Thyroid gland (tissue), 4 donors: ENCODE measurements at regions not wholly inside any gene's neighbourhood (a gene's known extent, or its start where the extent isn't known, plus 50 kb on each side); places are given as distances from the start of the nearest gene placed in this dataset.

Experiments
- DNase-seq, 2 donors: peaks; one replicate each; pipeline ENCODE4 v3.0.0-alpha.2; 2019
- H3K27ac ChIP-seq, 3 donors: fragments of 200-600 bp; sonication (generic); 1 replicate in 2 of 3; 2 replicates in 1 of 3; pipeline ENCODE4 v1.5.1; 2016 to 2019; ENCODE audit warnings: mild to moderate bottlenecking in 1 of 3, moderate library complexity in 1 of 3
- H3K27me3 ChIP-seq: fragments of 200-600 bp; sonication (generic); one replicate; pipeline ENCODE4 v1.5.1; 2019
- H3K36me3 ChIP-seq, 2 donors: fragments of 200-600 bp; sonication (generic); one replicate each; pipeline ENCODE4 v1.5.1; 2016 to 2019
- H3K4me1 ChIP-seq, 2 donors: fragments of 200-600 bp; sonication (generic); one replicate each; pipeline ENCODE4 v1.5.1; 2017 to 2019
- H3K4me3 ChIP-seq, 3 donors: fragments of 200-600 bp; sonication (generic); replicated peaks in 1 of 3; 1 replicate in 2 of 3; 2 replicates in 1 of 3; pipeline ENCODE4 v1.5.1; 2016; ENCODE audit warnings: mild to moderate bottlenecking in 1 of 3
- H3K9me3 ChIP-seq: fragments of 200-600 bp; sonication (generic); one replicate; pipeline ENCODE4 v1.5.1; 2017
- POLR2A ChIP-seq, 2 donors: fragments of 450-650 bp; IDR thresholded peaks; one replicate each; pipeline ENCODE4 v1.6.1; 2017; ENCODE audit warnings: antibody characterized with exemption in 2 of 2, mild to moderate bottlenecking in 2 of 2, moderate library complexity in 1 of 2
- WGBS, 2 donors: methylation state at CpG; one replicate each; pipeline ENCODE4 v1.1.5; 2017; 5-methylcytosine and 5-hydroxymethylcytosine counted together
- intact Hi-C: fragments of 100-400 bp; cut with DNase I; formaldehyde crosslinking; loops from one replicate; pipeline ENCODE4 v1.15.1; 2023
- TF ChIP-seq, protein P1 (sequence below), 6 experiments: fragments of 200-600 bp in 3 of 6; fragments of 450-650 bp in 3 of 6; sonication (generic) in 3 of 6; IDR thresholded peaks; one replicate each; pipeline ENCODE4 v1.5.1; 2016 to 2019; ENCODE audit warnings: antibody characterized with exemption in 6 of 6, mild to moderate bottlenecking in 2 of 6, inconsistent platforms in 1 of 6, moderate library complexity in 1 of 6

GRCh38 chr16:50981951-50982350 is 169.1 kb downstream of the SALL1 start:
- Histone ChIP-seq H3K9me3 (no peaks in the 10 kb centered on the region), H3K4me3 (no peak overlapping the region), H3K4me1 (no peaks in the 10 kb centered on the region), H3K27ac (no peak overlapping the region), H3K27me3 (no peaks in the 10 kb centered on the region), H3K36me3 (no peaks in the 10 kb centered on the region)
- no peak for DNase-seq
- TF ChIP-seq POLR2A (IDR thresholded peaks at IDR 0.05), result no peak
- TF ChIP-seq, protein P1, sequence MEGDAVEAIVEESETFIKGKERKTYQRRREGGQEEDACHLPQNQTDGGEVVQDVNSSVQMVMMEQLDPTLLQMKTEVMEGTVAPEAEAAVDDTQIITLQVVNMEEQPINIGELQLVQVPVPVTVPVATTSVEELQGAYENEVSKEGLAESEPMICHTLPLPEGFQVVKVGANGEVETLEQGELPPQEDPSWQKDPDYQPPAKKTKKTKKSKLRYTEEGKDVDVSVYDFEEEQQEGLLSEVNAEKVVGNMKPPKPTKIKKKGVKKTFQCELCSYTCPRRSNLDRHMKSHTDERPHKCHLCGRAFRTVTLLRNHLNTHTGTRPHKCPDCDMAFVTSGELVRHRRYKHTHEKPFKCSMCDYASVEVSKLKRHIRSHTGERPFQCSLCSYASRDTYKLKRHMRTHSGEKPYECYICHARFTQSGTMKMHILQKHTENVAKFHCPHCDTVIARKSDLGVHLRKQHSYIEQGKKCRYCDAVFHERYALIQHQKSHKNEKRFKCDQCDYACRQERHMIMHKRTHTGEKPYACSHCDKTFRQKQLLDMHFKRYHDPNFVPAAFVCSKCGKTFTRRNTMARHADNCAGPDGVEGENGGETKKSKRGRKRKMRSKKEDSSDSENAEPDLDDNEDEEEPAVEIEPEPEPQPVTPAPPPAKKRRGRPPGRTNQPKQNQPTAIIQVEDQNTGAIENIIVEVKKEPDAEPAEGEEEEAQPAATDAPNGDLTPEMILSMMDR (IDR thresholded peaks at IDR 0.05), result no peak
- WGBS, 2 donors, result 85% methylated on average over 6 of the region's 6 CpGs
- intact Hi-C loops, result loop anchor here (10.0 kb wide), 1 partner anchor 1003 kb away; no protein-coding TSS in a partner anchor

GRCh38 chr16:50980666-50981065 is 170.4 kb downstream of the SALL1 start:
- Histone ChIP-seq H3K27ac (no peak overlapping the region), H3K4me1 (no peaks in the 10 kb centered on the region), H3K9me3 (no peaks in the 10 kb centered on the region), H3K36me3 (no peaks in the 10 kb centered on the region), H3K4me3 (no peak overlapping the region), H3K27me3 (no peaks in the 10 kb centered on the region)
- WGBS, 2 donors, result 95% methylated on average over 3 of the region's 3 CpGs
- DNase-seq, result no peak
- intact Hi-C loops, result loop anchor here (10.0 kb wide), 1 partner anchor 1004 kb away; no protein-coding TSS in a partner anchor
- TF ChIP-seq, protein P1 (IDR thresholded peaks at IDR 0.05), result no peak
- no peak for TF ChIP-seq POLR2A (IDR thresholded peaks at IDR 0.05)

GRCh38 chr16:50979806-50980620 is 171.1 kb downstream of the SALL1 start:
- TF ChIP-seq, protein P1 (IDR thresholded peaks at IDR 0.05), result no peak
- TF ChIP-seq POLR2A (IDR thresholded peaks at IDR 0.05), result no peak
- Histone ChIP-seq H3K9me3 (no peaks in the 10 kb centered on the region), H3K27me3 (no peaks in the 10 kb centered on the region), H3K27ac (no peak overlapping the region), H3K4me1 (peaks cover 0 to 1% of the 10 kb centered on the region in 2 donors), H3K36me3 (no peaks in the 10 kb centered on the region), H3K4me3 (no peak overlapping the region)
- WGBS, 2 donors, result 83 to 84% methylated on average over 7 to 9 of the region's 9 CpGs
- DNase-seq, result no peak
- intact Hi-C loops, result loop anchor here (10.0 kb wide), 1 partner anchor 1005 kb away; no protein-coding TSS in a partner anchor

DNA sequence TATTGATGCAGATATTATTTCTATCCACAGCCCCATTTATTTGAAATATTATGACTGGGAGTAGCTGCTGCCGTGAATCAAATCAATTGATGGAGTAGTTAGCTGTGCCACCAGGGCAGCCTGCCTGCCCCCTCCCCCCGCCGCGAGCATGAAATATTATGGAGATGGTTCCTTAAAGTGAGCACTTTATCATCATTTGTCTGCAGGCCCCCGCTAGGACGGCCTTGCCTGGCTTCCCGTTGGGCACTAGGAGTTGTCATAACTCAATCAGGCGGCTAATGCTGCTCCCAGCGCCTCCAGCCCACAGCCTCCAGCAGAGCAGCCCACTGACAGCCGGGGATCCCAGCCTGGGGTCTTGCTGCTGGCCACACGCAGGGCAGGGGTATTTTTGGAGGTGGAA is 173.9 kb downstream of the SALL1 start:
- H3K27ac ChIP-seq, result no peak overlapping the region
- peaks cover 0 to 11% of the 10 kb centered on the region in 2 donors for H3K4me1 ChIP-seq
- H3K36me3 ChIP-seq, result no peaks in the 10 kb centered on the region
- 64 to 70% methylated on average over 11 of the region's 11 CpGs for WGBS, 2 donors
- H3K9me3 ChIP-seq, result no peaks in the 10 kb centered on the region
- DNase-seq, result no peak
- TF ChIP-seq, protein P1 (IDR thresholded peaks at IDR 0.05), result no peak
- no peak for TF ChIP-seq POLR2A (IDR thresholded peaks at IDR 0.05)
- H3K27me3 ChIP-seq, result no peaks in the 10 kb centered on the region
- H3K4me3 ChIP-seq, result no peak overlapping the region
- intact Hi-C loops, result no loop called here

GRCh38 chr16:50974438-50975036 is 176.5 kb downstream of the SALL1 start:
- no peak overlapping the region for H3K27ac ChIP-seq
- H3K36me3 ChIP-seq, result no peaks in the 10 kb centered on the region
- H3K9me3 ChIP-seq, result no peaks in the 10 kb centered on the region
- intact Hi-C loops, result no loop called here
- 42 to 43% methylated on average over 6 of the region's 6 CpGs for WGBS, 2 donors
- peak; percentile 71 for DNase-seq
- TF ChIP-seq POLR2A (IDR thresholded peaks at IDR 0.05), result no peak
- TF ChIP-seq, protein P1 (IDR thresholded peaks at IDR 0.05), result no peak
- H3K4me1 ChIP-seq, result peaks cover 0 to 11% of the 10 kb centered on the region in 2 donors
- no peaks in the 10 kb centered on the region for H3K27me3 ChIP-seq
- no peak overlapping the region for H3K4me3 ChIP-seq
